ENCODE measurements at regions not wholly inside any gene's neighbourhood (a gene's known extent, or its start where the extent isn't known, plus 50 kb on each side); places are given as distances from the start of the nearest gene placed in this dataset.

DNA sequence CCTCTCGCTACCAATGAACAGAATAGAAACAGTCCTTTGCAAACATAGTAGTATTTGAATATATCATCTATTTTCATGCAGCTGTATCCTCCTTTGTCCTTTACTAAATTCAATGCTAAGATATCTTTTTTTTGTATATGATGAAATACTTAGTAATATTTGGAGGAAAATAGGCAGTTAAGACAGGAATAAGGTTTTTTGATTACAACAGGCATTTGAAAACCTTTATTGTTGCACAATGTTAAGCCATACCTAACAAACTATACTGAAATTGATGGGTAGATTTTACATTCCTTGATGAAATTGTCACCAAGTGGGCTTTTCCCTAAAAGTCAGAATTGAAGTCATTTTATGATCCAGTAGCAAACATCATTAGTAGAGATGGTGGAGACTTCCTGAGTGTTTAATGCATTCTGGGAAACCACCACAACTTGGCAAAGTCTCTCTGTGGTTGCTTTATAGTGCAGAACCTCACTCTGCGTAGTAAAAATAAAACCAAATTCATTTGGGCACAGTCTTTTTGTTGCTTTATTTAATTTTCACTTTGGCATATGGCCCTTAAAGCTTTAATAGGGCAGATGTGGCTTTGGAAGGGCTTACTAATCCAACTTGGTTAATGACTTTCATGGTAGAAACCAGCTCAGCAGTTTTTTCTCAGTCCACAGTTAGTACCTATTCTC is 216.0 kb downstream of the DIPK2A start:
- TF ChIP-seq L3MBTL2 (conservative IDR thresholded peaks at IDR 0.05) (no peak), FOXK2 (IDR thresholded peaks at IDR 0.05) (no peak), ELF4 (IDR thresholded peaks at IDR 0.05) (no peak), HDGF (IDR thresholded peaks at IDR 0.05; ENCODE audit: borderline replicate concordance) (no peak), TARDBP (IDR thresholded peaks at IDR 0.05) (no peak), FOXM1 (IDR thresholded peaks at IDR 0.05; ENCODE audit: borderline replicate concordance) (no peak), NFRKB (IDR thresholded peaks at IDR 0.05) (no peak)
- ChIA-PET POLR2A (no interaction called here), CTCF (interaction anchor here (0.7 kb wide), 1 partner anchor 13 kb away, joined by 3 read pairs; no protein-coding TSS in a partner anchor)
- no peak for DNase-seq (ENCODE audit: extremely low spot score)

DNA sequence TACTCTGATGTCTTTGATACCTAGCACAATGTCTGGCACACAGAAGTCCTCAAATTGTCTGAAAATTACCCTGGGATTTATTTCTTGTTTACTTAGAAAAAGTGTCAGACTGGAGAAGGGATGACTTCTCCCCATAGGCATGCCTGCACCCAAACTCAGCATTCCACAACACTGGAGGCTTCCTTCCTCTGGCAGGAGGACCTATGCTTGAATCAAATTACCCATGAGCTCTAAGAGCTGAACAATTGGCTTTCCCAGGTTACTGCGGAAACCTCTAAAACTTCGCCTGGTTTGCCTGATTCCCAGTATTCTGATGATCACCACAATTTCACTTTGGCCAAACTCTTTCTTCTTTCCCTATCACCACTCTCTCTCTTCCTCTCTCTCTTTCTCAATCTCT is 217.4 kb downstream of the DIPK2A start:
- CTCF ChIA-PET = no interaction called here
- POLR2A ChIA-PET = no interaction called here
- TF ChIP-seq L3MBTL2 (conservative IDR thresholded peaks at IDR 0.05) = no peak
- TF ChIP-seq TARDBP (IDR thresholded peaks at IDR 0.05) = no peak
- no peak for TF ChIP-seq LEF1 (IDR thresholded peaks at IDR 0.05; ENCODE audit: borderline replicate concordance)
- no peak for TF ChIP-seq CTBP1 (IDR thresholded peaks at IDR 0.05; ENCODE audit: borderline replicate concordance)
- no peak for TF ChIP-seq FOXM1 (IDR thresholded peaks at IDR 0.05; ENCODE audit: borderline replicate concordance)
- TF ChIP-seq, protein P1, sequence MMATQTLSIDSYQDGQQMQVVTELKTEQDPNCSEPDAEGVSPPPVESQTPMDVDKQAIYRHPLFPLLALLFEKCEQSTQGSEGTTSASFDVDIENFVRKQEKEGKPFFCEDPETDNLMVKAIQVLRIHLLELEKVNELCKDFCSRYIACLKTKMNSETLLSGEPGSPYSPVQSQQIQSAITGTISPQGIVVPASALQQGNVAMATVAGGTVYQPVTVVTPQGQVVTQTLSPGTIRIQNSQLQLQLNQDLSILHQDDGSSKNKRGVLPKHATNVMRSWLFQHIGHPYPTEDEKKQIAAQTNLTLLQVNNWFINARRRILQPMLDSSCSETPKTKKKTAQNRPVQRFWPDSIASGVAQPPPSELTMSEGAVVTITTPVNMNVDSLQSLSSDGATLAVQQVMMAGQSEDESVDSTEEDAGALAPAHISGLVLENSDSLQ (IDR thresholded peaks at IDR 0.05) = no peak
- TF ChIP-seq ELF4 (IDR thresholded peaks at IDR 0.05) = no peak
- no peak for TF ChIP-seq ZNF384 (IDR thresholded peaks at IDR 0.05)
- no peak for TF ChIP-seq BHLHE40 (IDR thresholded peaks at IDR 0.05; ENCODE audit: borderline replicate concordance)
- TF ChIP-seq HDGF (IDR thresholded peaks at IDR 0.05; ENCODE audit: borderline replicate concordance) = no peak
- no peak for TF ChIP-seq FOXK2 (IDR thresholded peaks at IDR 0.05)
- TF ChIP-seq ARNT (IDR thresholded peaks at IDR 0.05) = no peak
- TF ChIP-seq NFRKB (IDR thresholded peaks at IDR 0.05) = no peak
- TF ChIP-seq SP1 (IDR thresholded peaks at IDR 0.05) = no peak
- TF ChIP-seq FOXA1 (IDR thresholded peaks at IDR 0.05) = no peak
- no peak for TF ChIP-seq SUZ12 (IDR thresholded peaks at IDR 0.05)
- DNase-seq (ENCODE audit: extremely low spot score) = no peak

GRCh38 chr3:144197116-144197515 is 225.5 kb downstream of the DIPK2A start:
- DNase-seq (ENCODE audit: extremely low spot score) = no peak
- TF ChIP-seq, protein P1 (IDR thresholded peaks at IDR 0.05) = no peak
- TF ChIP-seq ARNT (IDR thresholded peaks at IDR 0.05) = no peak
- no peak for TF ChIP-seq ZNF384 (IDR thresholded peaks at IDR 0.05)
- no peak for TF ChIP-seq FOXK2 (IDR thresholded peaks at IDR 0.05)
- TF ChIP-seq L3MBTL2 (conservative IDR thresholded peaks at IDR 0.05) = no peak
- no peak for TF ChIP-seq TARDBP (IDR thresholded peaks at IDR 0.05)
- TF ChIP-seq SUZ12 (IDR thresholded peaks at IDR 0.05) = no peak
- no peak for TF ChIP-seq NFRKB (IDR thresholded peaks at IDR 0.05)
- TF ChIP-seq ELF4 (IDR thresholded peaks at IDR 0.05) = no peak
- TF ChIP-seq FOXM1 (IDR thresholded peaks at IDR 0.05; ENCODE audit: borderline replicate concordance) = no peak
- no peak for TF ChIP-seq SP1 (IDR thresholded peaks at IDR 0.05)
- no peak for TF ChIP-seq BHLHE40 (IDR thresholded peaks at IDR 0.05; ENCODE audit: borderline replicate concordance)
- POLR2A ChIA-PET = no interaction called here
- CTCF ChIA-PET = no interaction called here

DNA sequence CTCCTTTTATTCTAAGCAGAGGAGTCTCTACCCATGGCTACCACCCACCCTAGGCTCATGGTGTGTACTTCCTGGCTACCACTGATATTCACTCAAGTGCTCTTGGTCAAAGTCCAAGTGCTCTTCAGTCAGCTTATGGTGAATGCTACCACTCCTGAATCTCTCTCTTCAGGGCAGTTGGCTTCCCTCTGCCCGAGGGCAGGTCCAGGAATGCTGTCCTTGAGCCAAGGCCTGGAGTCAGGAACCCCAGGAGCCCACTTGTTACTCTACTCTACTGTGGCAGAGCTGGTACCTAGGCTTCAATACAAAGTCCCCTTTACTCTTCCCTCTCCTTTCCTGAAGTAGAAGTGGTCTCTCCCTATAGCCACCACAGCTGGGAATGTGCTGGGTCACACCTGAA is 226.0 kb downstream of the DIPK2A start:
- TF ChIP-seq ARNT (IDR thresholded peaks at IDR 0.05) = no peak
- TF ChIP-seq, protein P1 (IDR thresholded peaks at IDR 0.05) = no peak
- no peak for TF ChIP-seq SP1 (IDR thresholded peaks at IDR 0.05)
- TF ChIP-seq TARDBP (IDR thresholded peaks at IDR 0.05) = no peak
- no peak for TF ChIP-seq FOXK2 (IDR thresholded peaks at IDR 0.05)
- no peak for TF ChIP-seq FOXA1 (IDR thresholded peaks at IDR 0.05)
- TF ChIP-seq HDGF (IDR thresholded peaks at IDR 0.05; ENCODE audit: borderline replicate concordance) = no peak
- TF ChIP-seq BHLHE40 (IDR thresholded peaks at IDR 0.05; ENCODE audit: borderline replicate concordance) = no peak
- no peak for TF ChIP-seq NFRKB (IDR thresholded peaks at IDR 0.05)
- TF ChIP-seq L3MBTL2 (conservative IDR thresholded peaks at IDR 0.05) = no peak
- TF ChIP-seq FOXM1 (IDR thresholded peaks at IDR 0.05; ENCODE audit: borderline replicate concordance) = no peak
- TF ChIP-seq LEF1 (IDR thresholded peaks at IDR 0.05; ENCODE audit: borderline replicate concordance) = no peak
- no peak for TF ChIP-seq SUZ12 (IDR thresholded peaks at IDR 0.05)
- no peak for TF ChIP-seq CTBP1 (IDR thresholded peaks at IDR 0.05; ENCODE audit: borderline replicate concordance)
- no peak for TF ChIP-seq ELF4 (IDR thresholded peaks at IDR 0.05)
- no peak for TF ChIP-seq ZNF384 (IDR thresholded peaks at IDR 0.05)
- ChIA-PET CTCF (no interaction called here), POLR2A (no interaction called here)
- no peak for DNase-seq (ENCODE audit: extremely low spot score)

- TF ChIP-seq TARDBP (IDR thresholded peaks at IDR 0.05) (no peak), SP1 (IDR thresholded peaks at IDR 0.05) (no peak), FOXM1 (IDR thresholded peaks at IDR 0.05; ENCODE audit: borderline replicate concordance) (no peak), ZNF384 (IDR thresholded peaks at IDR 0.05) (no peak), FOXA1 (IDR thresholded peaks at IDR 0.05) (no peak), L3MBTL2 (conservative IDR thresholded peaks at IDR 0.05) (no peak), ARNT (IDR thresholded peaks at IDR 0.05) (no peak), SUZ12 (IDR thresholded peaks at IDR 0.05) (no peak), ELF4 (IDR thresholded peaks at IDR 0.05) (no peak), LEF1 (IDR thresholded peaks at IDR 0.05; ENCODE audit: borderline replicate concordance) (no peak)
- TF ChIP-seq, protein P1 (IDR thresholded peaks at IDR 0.05) = no peak
- DNase-seq (ENCODE audit: extremely low spot score) = no peak
- ChIA-PET CTCF (interaction anchor here (0.6 kb wide), 1 partner anchor 12 kb away, joined by 3 read pairs; no protein-coding TSS in a partner anchor), POLR2A (no interaction called here)
Observed at GRCh38 chr3:144200004-144200403, 228.4 kb downstream of the DIPK2A start.
